Keratinocyte (primary cell): ENCODE measurements at regions not wholly inside any gene's neighbourhood (a gene's known extent, or its start where the extent isn't known, plus 50 kb on each side); places are given as distances from the start of the nearest gene placed in this dataset.

ENCODE experiments used
- CTCF ChIP-seq, 3 experiments: IDR thresholded peaks in 1 of 3; conservative IDR thresholded peaks in 1 of 3; optimal IDR thresholded peaks in 1 of 3; 2 replicates in 2 of 3; 3 replicates in 1 of 3; pipeline versions ENCODE3 to v1.5.1; 2011; ENCODE audit warnings: low read length in 3 of 3, mild to moderate bottlenecking in 3 of 3, moderate library complexity in 2 of 3, control low read depth in 1 of 3, inconsistent platforms in 1 of 3; ENCODE audit not compliant: insufficient read depth in 2 of 3; ENCODE audit errors: extremely low read depth in 1 of 3
- EZH2 ChIP-seq: IDR thresholded peaks from one replicate; pipeline ENCODE4 v1.6.1; 2012; ENCODE audit warnings: inconsistent platforms, mild to moderate bottlenecking, low read length, moderate library complexity

- TF ChIP-seq CTCF (optimal IDR thresholded peaks at IDR 0.05 in 1 of 3, IDR thresholded peaks at IDR 0.05 in 1 of 3, conservative IDR thresholded peaks at IDR 0.05 in 1 of 3; ENCODE audit: extremely low read depth in 1 of 3, insufficient read depth in 2 of 3, low read length in 3 of 3), result no peak
- no peak for TF ChIP-seq EZH2
Measured at GRCh38 chr5:174901336-174901735, 177.0 kb downstream of the MSX2 start.
